Uterus (tissue), 2 donors: ENCODE measurements at regions not wholly inside any gene's neighbourhood (a gene's known extent, or its start where the extent isn't known, plus 50 kb on each side); places are given as distances from the start of the nearest gene placed in this dataset.

Source experiments
- CTCF ChIP-seq, 4 experiments: fragments of 200-600 bp in 2 of 4; fragments of 450-650 bp in 2 of 4; sonication (generic) in 2 of 4; IDR thresholded peaks; one replicate each; pipeline ENCODE4 v1.5.1; 2016 to 2019; ENCODE audit warnings: antibody characterized with exemption in 4 of 4, mild to moderate bottlenecking in 2 of 4, moderate library complexity in 1 of 4
- POLR2A ChIP-seq, 2 donors: fragments of 450-650 bp; IDR thresholded peaks; one replicate each; pipeline ENCODE4 v1.6.1; 2016; ENCODE audit warnings: antibody characterized with exemption in 2 of 2, mild to moderate bottlenecking in 1 of 2, moderate library complexity in 1 of 2

GRCh38 chr5:88944751-88945531 lies 62.0 kb upstream of the MEF2C start:
- TF ChIP-seq CTCF (IDR thresholded peaks at IDR 0.05) (no peak), POLR2A (IDR thresholded peaks at IDR 0.05) (no peak)
